GM23338 (cell line): ENCODE measurements at regions not wholly inside any gene's neighbourhood (a gene's known extent, or its start where the extent isn't known, plus 50 kb on each side); places are given as distances from the start of the nearest gene placed in this dataset. TPM values are rescaled to one million over a fixed set of nuclear protein-coding genes. Genes with fewer than 3 reads are reported as not detected.
A peak's percentile ranks its signal among the peaks of the same experiment; 100 is the strongest.

Experiments
- ATAC-seq: fragments of 200-7000 bp; cut with Tn5 transposase; 3 replicates; pipeline ENCODE4 v1.9.1; 2020
- DNase-seq: peaks from one replicate; pipeline ENCODE4 v3.0.0-alpha.2; 2015; ENCODE audit warnings: low spot score
- H2AFZ ChIP-seq: fragments of 200-600 bp; sonication (generic); 2 replicates; pipeline ENCODE4 v1.8.0; 2016; ENCODE audit warnings: antibody characterized with exemption, mild to moderate bottlenecking, moderate library complexity
- H3F3A ChIP-seq: fragments of 200-600 bp; sonication (generic); replicated peaks from 2 replicates; pipeline ENCODE4 v1.8.0; 2017; ENCODE audit warnings: antibody characterized with exemption, mixed run types, low read depth
- H3K27ac ChIP-seq: fragments of 200-600 bp; sonication (generic); 2 replicates; pipeline ENCODE4 v1.6.1; 2016; ENCODE audit warnings: low read depth
- H3K27me3 ChIP-seq: fragments of 200-600 bp; sonication (generic); 2 replicates; pipeline ENCODE4 v1.8.0; 2016; ENCODE audit warnings: mild to moderate bottlenecking, mixed run types, moderate library complexity; ENCODE audit not compliant: insufficient read depth
- H3K36me3 ChIP-seq: fragments of 200-600 bp; sonication (generic); 2 replicates; pipeline ENCODE4 v1.8.0; 2016; ENCODE audit warnings: mild to moderate bottlenecking; ENCODE audit not compliant: insufficient read depth
- H3K4me1 ChIP-seq: fragments of 200-600 bp; sonication (generic); 2 replicates; pipeline ENCODE4 v1.8.0; 2016; ENCODE audit warnings: mild to moderate bottlenecking, moderate library complexity; ENCODE audit not compliant: insufficient read depth
- H3K4me2 ChIP-seq: fragments of 200-600 bp; sonication (generic); 2 replicates; pipeline ENCODE4 v1.7.1; 2017; ENCODE audit warnings: mixed run types
- H3K4me3 ChIP-seq: fragments of 200-600 bp; sonication (generic); 2 replicates; pipeline ENCODE4 v1.6.1; 2016; ENCODE audit warnings: mixed run types
- H3K79me2 ChIP-seq: fragments of 200-600 bp; sonication (generic); replicated peaks from 2 replicates; pipeline ENCODE4 v1.8.0; 2017; ENCODE audit warnings: mild to moderate bottlenecking; ENCODE audit not compliant: insufficient read depth
- H3K9me2 ChIP-seq: fragments of 200-600 bp; sonication (generic); 2 replicates; pipeline ENCODE4 v1.8.0; 2017; ENCODE audit not compliant: insufficient read depth
- H4K20me1 ChIP-seq: fragments of 200-600 bp; sonication (generic); replicated peaks from 2 replicates; pipeline ENCODE4 v1.8.0; 2017; ENCODE audit warnings: mild to moderate bottlenecking; ENCODE audit not compliant: insufficient read depth
- H3K27ac Mint-ChIP-seq: 2 replicates; pipeline ENCODE4 v1.8.0; 2020; ENCODE audit warnings: inconsistent platforms, mild to moderate bottlenecking, moderate library complexity, mixed read lengths
- H3K27me3 Mint-ChIP-seq: 3 replicates; pipeline ENCODE4 v1.8.0; 2022; ENCODE audit warnings: low read depth, mild to moderate bottlenecking, moderate library complexity, mixed read lengths, inconsistent platforms; ENCODE audit not compliant: insufficient read depth, poor library complexity
- H3K36me3 Mint-ChIP-seq: 3 replicates; pipeline ENCODE4 v1.8.0; 2021; ENCODE audit warnings: low read depth, mild to moderate bottlenecking, inconsistent platforms, moderate library complexity, mixed read lengths
- H3K4me1 Mint-ChIP-seq: 3 replicates; pipeline ENCODE4 v1.8.0; 2020; ENCODE audit warnings: mild to moderate bottlenecking, inconsistent platforms, mixed read lengths
- H3K4me3 Mint-ChIP-seq: 3 replicates; pipeline ENCODE4 v1.8.0; 2021; ENCODE audit warnings: moderate library complexity, mild to moderate bottlenecking, inconsistent platforms, mixed read lengths
- H3K9me3 Mint-ChIP-seq: 3 replicates; pipeline ENCODE4 v1.8.0; 2020; ENCODE audit warnings: moderate library complexity, mild to moderate bottlenecking, inconsistent platforms, mixed read lengths
- CREB1 ChIP-seq: fragments of 250-450 bp; sonication (Bioruptor Pico); IDR thresholded peaks from 2 replicates; pipeline ENCODE4 v1.5.0; 2020; ENCODE audit warnings: low read depth, mild to moderate bottlenecking, moderate library complexity
- CTCF ChIP-seq, 2 experiments: fragments of 200-600 bp in 1 of 2; sonication (generic) in 1 of 2; conservative IDR thresholded peaks; 2 replicates each; pipeline versions ENCODE4 v1.5.1 to v1.6.1; 2016 to 2017; ENCODE audit warnings: antibody characterized with exemption in 2 of 2, low read depth in 2 of 2, mild to moderate bottlenecking in 2 of 2, moderate library complexity in 1 of 2
- JUNB ChIP-seq: IDR thresholded peaks from one replicate; pipeline ENCODE4 v1.6.1; 2016; ENCODE audit warnings: antibody characterized with exemption; ENCODE audit not compliant: unreplicated experiment
- NANOG ChIP-seq: IDR thresholded peaks from 2 replicates; pipeline ENCODE4 v1.6.1; 2016; ENCODE audit warnings: antibody characterized with exemption, borderline replicate concordance
- POLR2AphosphoS5 ChIP-seq: IDR thresholded peaks from 2 replicates; pipeline ENCODE4 v1.6.1; 2016; ENCODE audit warnings: antibody characterized with exemption, low read depth
- REST ChIP-seq: IDR thresholded peaks from one replicate; pipeline ENCODE4 v1.6.1; 2018; ENCODE audit warnings: antibody characterized with exemption; ENCODE audit not compliant: unreplicated experiment
- STAT1 ChIP-seq: IDR thresholded peaks from one replicate; pipeline ENCODE4 v1.6.1; 2016; ENCODE audit warnings: antibody characterized with exemption; ENCODE audit not compliant: unreplicated experiment
- ZNF114 ChIP-seq: fragments of 250-450 bp; sonication (Bioruptor Pico); IDR thresholded peaks from 2 replicates; pipeline ENCODE4 v1.5.0; 2020; ENCODE audit warnings: mild to moderate bottlenecking, moderate library complexity
- ZNF331 ChIP-seq: fragments of 250-450 bp; sonication (Bioruptor Pico); IDR thresholded peaks from 2 replicates; pipeline ENCODE4 v1.5.0; 2020; ENCODE audit warnings: low read depth, mild to moderate bottlenecking, moderate library complexity
- small RNA-seq: library from RNA; depleted of rRNA; stranded (forward); fragments of <200 nt; gene quantifications from one replicate; pipeline ENCODE3, GENCODE V24; 2014; ENCODE audit warnings: low replicate concordance

DNA sequence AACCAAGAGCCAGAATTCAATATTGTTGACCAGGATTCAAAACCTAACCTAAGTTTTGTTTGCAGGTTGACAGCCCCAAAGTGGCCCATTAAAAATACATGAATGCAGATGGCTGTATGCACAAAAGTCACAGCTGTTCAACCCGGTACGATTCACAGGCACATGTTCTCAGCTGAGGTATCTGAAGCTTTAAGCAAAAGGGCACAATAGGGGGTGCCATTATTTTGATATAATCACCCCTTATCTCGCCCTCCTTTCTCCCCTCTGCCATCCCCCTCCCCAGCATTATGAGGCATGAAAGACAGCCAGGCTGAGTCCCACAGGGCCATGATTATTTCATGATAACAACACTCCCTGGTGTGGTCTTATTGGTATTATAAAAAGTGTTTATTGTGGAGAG, 264.9 kb downstream of the EBLN2 start:
- DNase-seq: no peak
- H3K27me3 Mint-ChIP-seq: peaks cover 2% of the 10 kb centered on the region
- no peak for ATAC-seq
- TF ChIP-seq STAT1: no peak
- no peak for TF ChIP-seq NANOG
- no peak for TF ChIP-seq JUNB
- no peak for TF ChIP-seq ZNF331 (CRISPR knock-in tag)
- TF ChIP-seq REST: no peak
- TF ChIP-seq CREB1 (CRISPR knock-in tag): no peak
- no peak overlapping the region for H3K4me3 Mint-ChIP-seq
- H3K27ac Mint-ChIP-seq: no peak overlapping the region
- H2AFZ ChIP-seq: 0 out of 2 replicates have a peak overlapping the region, but pooled peaks have one; percentile 52
- no peaks in the 10 kb centered on the region for H3K4me1 Mint-ChIP-seq
- no peak overlapping the region for H3K4me2 ChIP-seq
- H3K4me1 ChIP-seq: no peaks in the 10 kb centered on the region
- H3K36me3 Mint-ChIP-seq: no peaks in the 10 kb centered on the region
- no peaks in the 10 kb centered on the region for H3F3A ChIP-seq
- H3K9me2 ChIP-seq: no peaks in the 10 kb centered on the region
- H3K27me3 ChIP-seq: no peaks in the 10 kb centered on the region
- H3K4me3 ChIP-seq: no peak overlapping the region
- no peak overlapping the region for H3K27ac ChIP-seq
- H3K79me2 ChIP-seq: no peaks in the 10 kb centered on the region
- no peaks in the 10 kb centered on the region for H4K20me1 ChIP-seq
- no peaks in the 10 kb centered on the region for H3K36me3 ChIP-seq
- peaks cover 8% of the 10 kb centered on the region; the same call in 1 of the 3 replicates for H3K9me3 Mint-ChIP-seq

- Histone ChIP-seq H3K4me1 (no peaks in the 10 kb centered on the region), H3K9me2 (no peaks in the 10 kb centered on the region), H3K79me2 (no peaks in the 10 kb centered on the region), H4K20me1 (no peaks in the 10 kb centered on the region), H3K27me3 (no peaks in the 10 kb centered on the region), H3F3A (no peaks in the 10 kb centered on the region), H2AFZ (0 out of 2 replicates have a peak overlapping the region, but pooled peaks have one; percentile 52), H3K27ac (no peak overlapping the region), H3K36me3 (no peaks in the 10 kb centered on the region), H3K4me3 (no peak overlapping the region), H3K4me2 (no peak overlapping the region)
- H3K27ac Mint-ChIP-seq: 0 out of 2 replicates have a peak overlapping the region, but pooled peaks have one; percentile 23
- no peak overlapping the region for H3K4me3 Mint-ChIP-seq
- no peaks in the 10 kb centered on the region for H3K4me1 Mint-ChIP-seq
- no peak for TF ChIP-seq ZNF114 (CRISPR knock-in tag)
- no peak for TF ChIP-seq POLR2AphosphoS5
- peak in 1 of 2 experiments; percentile 49; a peak in 2 of 4 replicates for TF ChIP-seq CTCF (conservative IDR thresholded peaks at IDR 0.05; ENCODE audit: low read depth in 2 of 2)
- TF ChIP-seq CREB1 (CRISPR knock-in tag): no peak
- H3K36me3 Mint-ChIP-seq: no peaks in the 10 kb centered on the region
- peaks cover 8% of the 10 kb centered on the region; the same call in 1 of the 3 replicates for H3K9me3 Mint-ChIP-seq
- peak; percentile 24 for DNase-seq
- ATAC-seq: peak; percentile 32; the same call in 2 of the 3 replicates
- H3K27me3 Mint-ChIP-seq: no peaks in the 10 kb centered on the region
These were observed 265.6 kb downstream of the EBLN2 start for GRCh38 chr3:73327052-73327451.

Small RNA genes in the stretch of these regions (small RNA-seq; reads per million reads assigned to genes)
- not detected for gene RNU6-1270P
